ENCODE measurements at regions not wholly inside any gene's neighbourhood (a gene's known extent, or its start where the extent isn't known, plus 50 kb on each side); places are given as distances from the start of the nearest gene placed in this dataset.
A peak's percentile ranks its signal among the peaks of the same experiment; 100 is the strongest.

DNA sequence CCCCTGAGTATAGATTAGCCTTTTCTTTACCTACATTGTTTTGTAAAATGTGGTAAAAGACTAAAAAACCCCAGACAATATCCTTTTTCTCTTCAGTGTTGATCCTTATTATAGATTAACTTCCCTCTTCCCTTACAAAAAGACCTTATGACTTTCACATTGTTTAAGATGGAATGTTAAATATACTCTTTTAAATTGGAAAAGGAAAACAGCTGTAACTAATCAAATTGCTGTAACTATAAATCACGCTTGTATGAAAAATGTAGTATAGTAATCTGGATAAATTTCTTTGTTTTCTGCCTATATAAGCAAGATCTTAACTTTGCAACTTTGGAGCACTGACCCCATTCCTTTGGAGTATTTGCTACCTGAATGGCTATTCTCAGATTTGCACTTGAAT, 383.1 kb downstream of the FAM170A start:
- ATAC-seq = no peak

DNA sequence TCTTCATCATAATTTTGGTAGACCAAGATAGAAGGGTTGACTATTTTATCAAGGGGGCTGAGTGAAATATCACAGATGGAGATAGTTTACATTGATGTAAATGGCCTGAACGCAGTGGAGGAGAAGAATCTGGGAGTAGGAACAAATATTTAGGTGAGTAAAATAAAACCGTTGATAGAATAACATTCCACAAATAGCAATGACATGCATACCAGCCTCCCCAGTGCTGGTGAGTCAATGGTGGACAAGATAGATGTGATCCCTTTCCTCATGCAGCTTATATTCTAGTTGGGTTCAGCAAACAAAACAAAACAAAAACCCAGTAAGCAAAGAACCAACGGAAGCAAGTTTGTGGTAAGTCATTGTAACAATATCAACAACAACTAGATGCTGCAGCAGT, 385.2 kb downstream of the FAM170A start:
- ATAC-seq = no peak

DNA sequence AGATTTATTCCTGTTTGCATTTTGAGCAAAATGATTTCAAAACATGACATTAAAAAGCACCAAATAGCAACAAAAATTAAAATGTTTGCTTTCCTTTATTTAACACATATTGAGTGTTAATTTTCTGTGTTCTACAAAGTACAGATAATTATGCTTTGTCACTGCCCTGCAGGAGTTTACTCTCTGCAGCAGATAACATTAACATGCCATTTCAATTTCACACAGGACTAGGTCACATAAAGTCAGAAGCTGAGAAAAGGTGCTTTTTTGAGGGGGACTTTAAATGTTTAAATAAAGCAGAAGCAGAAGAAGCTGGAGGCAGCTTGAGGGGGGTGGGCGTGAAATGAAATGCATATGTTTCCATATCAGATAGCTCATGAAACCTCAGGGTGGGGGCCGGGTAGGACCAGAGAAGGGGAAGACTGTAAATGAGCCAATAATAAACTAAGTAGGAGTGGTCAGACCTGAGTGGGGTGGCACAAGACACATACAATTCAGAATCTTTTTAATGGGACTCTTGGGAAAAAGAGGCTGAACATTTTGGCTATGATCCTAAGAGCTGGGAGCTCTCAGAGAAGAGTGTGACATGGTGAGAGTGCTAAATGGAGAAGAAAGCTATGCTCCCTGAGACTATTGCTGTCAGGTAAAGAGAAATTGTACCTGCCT, 387.5 kb downstream of the FAM170A start:
- no peak for ATAC-seq

DNA sequence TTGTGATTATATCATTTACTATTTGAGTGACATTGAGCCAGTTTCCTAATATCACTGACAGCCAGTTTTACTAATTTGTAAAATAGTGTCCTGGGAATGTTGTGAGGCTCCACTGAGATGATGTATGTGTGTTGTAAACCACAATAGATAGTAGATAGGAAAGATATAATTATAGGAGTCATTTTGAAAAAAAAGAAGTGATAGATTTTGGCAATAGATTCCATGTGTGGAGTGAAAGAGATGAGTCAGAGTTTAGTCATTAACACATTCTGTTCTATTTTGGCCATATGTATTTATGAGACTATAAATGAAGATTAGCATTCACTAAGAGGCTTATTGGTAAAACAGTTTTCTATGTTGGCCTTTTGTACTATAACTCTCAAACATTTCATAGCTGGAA, 388.2 kb downstream of the FAM170A start:
- no peak for ATAC-seq

DNA sequence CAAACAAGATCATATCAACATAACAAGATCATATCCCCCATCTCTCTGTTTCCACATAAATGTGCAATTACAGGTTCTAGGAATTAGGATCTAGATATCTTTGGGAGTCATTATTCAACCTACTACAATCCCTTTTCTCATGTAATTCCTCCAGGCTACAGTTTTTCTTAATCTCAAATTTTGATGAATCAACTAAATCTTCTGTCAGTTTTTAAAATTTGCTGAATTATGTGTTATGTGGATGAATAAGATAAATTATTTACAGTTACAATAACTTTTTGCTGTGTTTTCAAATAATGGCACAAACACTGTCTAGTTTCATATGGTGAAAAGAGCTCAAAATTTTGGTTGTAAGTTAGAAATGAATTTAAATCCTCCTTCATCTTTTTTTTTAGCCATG, 405.8 kb downstream of the FAM170A start:
- ATAC-seq = no peak

DNA sequence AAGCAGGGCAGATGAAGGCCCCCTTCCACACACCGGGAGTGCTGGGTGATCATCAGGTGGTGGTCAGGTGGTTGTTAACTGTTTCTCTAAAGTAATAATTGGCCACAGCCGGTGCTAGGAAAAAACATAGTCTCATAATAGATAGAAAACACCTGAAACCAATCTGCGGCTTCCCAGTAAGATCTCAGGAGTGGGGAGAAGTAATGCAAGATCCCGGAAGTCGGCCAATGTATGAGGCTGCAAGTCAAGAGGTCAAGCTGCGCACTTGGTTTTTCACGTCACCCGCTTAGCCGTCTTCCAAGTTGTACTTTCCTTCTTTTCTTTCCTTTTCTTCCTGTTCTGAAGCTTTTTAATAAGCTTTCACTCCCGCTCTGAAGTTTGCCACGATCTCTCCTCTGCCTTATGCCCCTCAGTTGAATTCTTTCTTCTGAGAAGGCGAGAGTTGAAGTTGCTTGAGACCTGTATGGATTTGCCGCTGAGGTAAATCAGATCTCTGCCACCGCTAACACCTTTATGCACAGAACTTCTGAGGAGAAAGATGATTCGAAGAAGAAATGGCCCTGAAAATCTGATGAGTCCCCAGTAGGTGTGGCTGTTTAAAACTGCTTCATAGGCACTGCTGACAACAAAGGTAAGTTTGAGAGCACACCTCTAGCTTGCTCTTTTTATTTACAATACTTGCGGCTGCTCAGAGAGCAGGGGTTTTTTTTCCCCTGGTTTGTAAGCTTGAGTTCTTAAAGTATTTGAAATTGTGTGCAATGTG, 406.6 kb downstream of the FAM170A start:
- ATAC-seq = no peak

DNA sequence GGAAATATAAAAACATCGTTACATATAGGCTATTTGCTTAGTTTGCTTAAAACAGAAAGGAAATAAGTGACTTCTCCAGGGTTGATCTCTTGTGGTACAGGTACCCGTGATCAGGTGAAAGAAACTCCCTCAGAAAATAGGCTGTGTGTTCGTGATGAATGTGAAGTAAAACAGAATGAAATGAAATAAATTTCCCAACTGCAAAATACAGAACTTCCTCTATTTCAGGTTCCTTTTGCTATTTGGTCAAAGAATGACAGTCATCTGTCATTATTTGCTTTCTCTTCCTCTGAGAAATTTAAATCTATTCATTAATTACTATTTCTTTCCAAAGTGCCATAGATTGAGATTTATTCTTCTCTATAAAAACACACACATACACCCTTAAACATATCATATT, 408.1 kb downstream of the FAM170A start:
- ATAC-seq = no peak

DNA sequence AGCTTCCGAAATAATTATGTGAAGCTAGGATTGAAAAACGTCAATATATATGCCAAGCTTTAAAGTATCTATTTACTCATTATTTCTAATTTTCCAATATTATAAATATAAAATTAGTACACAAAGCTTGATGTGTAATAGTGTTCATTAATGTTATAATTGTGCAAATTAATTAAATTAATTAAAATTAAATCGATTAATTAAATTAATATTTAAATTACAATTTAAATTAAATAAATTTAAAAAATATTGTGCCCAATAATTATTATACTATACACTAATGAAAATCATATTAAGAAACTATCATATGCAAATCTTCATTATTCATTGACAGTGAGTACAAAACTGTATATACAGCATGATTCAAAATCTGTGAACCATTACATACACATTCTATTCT, 409.8 kb downstream of the FAM170A start:
- ATAC-seq = no peak

DNA sequence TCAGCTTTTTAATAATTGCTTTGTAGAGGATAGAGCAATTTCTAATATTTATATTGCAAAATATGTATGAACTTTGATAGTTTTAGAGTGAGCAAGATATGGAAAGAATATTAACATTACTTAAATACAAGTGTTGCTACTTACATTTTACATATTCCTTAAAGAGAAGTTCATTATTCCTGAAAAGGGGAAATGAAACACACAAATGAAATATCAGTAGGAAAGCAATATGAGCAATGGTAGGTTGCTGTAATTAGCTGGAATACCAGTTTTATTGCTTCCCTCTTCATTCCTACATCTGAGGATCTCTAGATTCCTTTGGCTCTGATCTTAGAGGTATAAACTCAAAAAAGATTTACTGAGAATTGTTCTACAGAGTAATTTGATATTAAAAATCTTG, 414.1 kb downstream of the FAM170A start:
- ATAC-seq = no peak

DNA sequence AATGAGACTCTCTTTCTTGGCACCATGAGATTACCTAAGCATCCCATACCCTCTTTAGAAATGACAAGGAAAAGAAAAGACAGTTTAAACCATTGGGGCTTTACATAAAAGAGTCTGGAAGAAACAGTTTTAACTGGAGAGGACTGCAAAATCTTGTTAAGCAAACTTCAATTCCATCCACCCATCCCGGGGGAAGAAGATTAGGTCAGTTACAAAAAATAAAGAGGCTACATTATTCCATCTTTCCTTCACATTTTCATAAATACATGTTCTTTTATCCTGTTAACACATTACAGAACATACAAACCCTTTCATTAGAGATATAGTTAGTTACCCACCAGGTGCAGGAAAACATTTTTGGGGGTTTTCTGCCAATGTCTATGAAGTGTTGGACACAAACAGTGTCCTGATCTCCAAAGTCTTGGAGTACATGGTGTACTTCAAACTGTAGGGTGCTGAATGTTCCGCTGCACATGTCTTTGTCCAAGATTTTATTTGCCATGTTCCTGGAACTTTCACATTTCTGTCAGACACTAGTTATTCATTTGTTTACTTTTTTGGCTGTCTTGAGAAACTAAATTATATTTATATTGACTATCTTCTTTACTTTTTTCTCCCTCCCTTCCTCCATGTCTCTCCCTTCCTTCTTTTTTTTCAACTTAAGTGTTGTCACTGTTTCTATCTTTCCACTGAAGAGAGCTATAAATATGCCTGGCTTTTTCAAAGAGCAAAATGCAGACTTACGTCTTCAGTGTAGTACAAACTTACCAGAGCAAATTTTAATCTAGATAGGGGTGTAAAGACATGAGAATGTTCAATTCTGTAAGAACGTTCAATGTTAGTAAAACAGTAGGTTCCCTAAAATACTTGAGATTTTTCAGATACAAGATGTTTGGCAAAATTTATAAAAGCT, 410.9 kb upstream of the PRR16 start:
- no peak for ATAC-seq

DNA sequence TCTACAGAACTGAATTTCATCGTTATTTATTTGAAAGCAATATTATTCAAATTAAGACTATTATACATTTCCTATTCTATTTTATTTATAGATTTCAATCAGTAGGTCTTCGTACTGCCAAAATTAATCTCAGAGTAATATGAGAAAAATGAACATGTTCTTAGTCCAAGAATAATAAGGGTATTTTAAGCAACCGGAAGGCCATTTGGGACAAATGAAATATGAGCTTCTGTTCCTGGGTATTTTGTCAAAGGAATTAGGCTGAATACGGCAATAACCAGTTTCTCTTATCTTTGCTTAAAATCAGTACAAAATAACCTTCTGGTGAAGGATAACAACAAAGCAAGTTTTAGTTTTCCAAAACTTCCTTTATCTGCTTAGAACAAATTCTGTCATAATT, 410.3 kb upstream of the PRR16 start:
- ATAC-seq = no peak

DNA sequence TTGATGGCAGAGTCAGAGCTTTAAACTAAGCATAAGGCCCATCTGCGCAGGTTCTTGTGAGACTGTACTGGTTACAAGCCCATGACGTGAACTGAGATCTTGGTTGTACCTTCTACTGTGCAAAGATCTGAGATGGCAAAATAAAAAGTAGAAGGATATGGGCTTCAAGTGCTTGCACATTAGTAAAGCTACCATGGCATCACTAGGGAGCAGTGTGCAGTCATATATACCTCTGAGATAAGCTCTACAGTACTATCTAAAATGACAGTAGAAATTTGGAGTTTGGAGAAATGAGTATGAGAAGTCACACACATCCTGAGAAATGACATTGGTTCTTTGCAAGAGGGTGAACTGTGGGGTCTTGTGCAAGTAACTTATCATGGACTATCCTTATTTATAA, 408.2 kb upstream of the PRR16 start:
- no peak for ATAC-seq

DNA sequence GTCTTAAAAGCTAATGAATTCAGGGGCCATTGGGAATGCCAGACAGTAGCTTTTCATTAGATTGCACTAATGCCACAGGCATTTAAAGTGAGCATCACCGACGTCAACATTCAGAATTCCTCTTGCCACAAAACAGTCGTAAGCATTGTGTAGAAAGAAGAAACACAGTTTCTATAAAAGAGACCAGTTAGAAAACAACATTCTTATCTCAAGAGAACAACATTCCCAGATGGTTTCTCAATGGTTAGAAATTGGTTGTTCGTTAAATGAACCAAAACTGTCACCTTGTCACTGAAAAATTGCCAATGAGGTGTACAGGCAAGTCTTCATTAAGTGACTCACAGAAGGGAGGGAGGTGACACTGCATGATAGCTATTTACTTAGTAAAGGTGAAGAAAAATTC, 401.6 kb upstream of the PRR16 start:
- ATAC-seq = peak; percentile 59

DNA sequence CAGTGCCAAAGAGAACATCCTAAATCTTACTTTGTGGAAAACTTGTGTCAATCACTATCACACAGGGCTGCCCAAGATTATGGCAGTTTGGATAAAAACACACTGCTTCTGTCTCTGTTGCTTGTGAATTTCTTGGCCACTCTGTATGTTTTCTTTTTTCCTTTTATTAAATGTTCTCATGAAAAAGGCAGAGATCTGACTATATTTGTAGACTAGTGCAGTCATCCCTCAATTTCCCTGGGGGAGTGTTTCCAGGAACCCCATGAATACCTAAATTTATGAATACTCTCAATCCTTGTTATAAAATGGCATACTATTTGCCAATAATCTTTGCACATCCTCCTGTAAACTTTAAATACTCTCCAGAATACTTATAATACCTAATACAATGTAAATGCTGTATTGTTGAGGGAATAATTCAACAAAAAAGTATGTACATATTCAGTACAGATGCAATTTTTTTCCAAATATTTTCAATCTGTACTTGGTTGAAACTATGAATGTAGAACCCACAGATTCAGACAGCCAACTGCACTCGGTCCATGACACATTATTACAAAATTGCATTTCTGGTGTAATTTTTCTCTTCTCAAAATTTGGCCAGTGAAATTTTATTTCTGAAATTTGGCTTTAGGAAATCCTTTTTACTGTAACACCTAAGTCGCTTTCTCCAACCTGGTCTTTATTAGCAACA, 391.9 kb upstream of the PRR16 start:
- no peak for ATAC-seq

DNA sequence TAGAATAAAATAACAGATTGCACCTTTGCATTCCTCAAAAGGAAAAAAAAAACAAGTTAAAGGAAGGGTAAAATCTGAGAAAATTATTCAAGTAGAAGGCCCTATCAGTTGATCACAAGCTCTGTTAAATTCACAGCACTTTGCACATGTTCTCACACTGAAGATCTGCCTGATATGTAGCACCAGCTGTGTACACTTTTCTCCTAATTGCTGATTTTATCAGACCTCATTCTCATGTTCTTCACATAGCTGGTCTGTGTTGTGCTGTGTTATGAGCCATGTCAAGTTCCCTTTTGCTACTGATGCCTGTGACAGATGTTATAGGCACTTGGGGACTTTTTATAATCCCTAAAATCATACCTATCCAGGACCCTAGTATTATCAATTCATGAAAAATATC, 390.4 kb upstream of the PRR16 start:
- no peak for ATAC-seq

DNA sequence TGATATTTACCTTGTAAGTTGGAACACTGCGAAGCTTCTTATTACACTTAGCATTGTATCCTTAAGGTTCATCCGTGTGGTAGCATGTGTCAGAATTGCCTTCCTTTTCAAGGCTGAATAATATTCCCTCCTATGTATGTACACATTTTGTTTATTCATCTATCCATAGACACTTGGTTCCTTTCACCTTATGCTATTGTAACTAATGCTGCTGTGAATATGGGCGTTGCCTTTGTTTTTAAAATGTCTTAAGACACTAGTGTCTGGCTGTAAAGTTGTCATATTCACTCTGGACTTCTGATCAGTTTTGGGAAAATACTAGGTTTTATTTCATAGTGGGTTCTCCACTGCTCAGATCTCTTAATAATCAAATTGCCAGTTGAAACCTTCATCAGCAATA, 383.3 kb upstream of the PRR16 start:
- ATAC-seq = no peak

DNA sequence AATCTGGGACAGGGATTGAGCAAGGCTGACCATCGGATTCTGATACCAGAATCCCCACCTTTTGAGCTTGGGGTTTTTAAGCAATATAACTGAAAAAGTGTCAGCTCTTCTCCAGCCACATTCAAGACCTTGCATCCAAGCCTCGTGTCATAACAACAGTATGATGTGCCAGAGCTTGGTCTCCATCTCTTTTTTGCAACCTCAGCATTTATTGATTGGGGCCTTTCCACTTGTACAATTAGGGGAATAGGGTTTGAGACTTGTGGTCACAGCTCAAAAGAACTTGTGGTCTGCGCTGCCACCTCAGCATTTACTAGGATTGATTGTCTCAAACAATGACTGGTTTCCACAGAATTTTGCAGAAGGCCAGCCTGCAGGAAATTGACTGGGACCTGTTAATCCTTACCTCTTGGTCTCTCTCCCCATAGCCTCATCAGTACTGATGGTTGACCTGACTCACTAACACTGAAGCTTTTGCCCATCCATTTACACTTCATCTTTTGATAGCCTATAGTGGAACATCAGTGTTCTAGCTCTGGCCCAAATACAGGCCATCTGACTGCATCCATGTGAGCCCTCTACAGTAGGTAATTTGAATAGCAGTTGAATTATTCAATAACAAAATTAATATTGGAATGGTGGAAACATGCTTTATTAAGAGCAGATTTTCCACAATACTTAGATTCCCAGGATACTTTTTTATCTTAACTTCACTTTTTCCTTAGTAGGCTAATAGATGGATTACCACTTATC, 381.6 kb upstream of the PRR16 start:
- ATAC-seq = no peak

DNA sequence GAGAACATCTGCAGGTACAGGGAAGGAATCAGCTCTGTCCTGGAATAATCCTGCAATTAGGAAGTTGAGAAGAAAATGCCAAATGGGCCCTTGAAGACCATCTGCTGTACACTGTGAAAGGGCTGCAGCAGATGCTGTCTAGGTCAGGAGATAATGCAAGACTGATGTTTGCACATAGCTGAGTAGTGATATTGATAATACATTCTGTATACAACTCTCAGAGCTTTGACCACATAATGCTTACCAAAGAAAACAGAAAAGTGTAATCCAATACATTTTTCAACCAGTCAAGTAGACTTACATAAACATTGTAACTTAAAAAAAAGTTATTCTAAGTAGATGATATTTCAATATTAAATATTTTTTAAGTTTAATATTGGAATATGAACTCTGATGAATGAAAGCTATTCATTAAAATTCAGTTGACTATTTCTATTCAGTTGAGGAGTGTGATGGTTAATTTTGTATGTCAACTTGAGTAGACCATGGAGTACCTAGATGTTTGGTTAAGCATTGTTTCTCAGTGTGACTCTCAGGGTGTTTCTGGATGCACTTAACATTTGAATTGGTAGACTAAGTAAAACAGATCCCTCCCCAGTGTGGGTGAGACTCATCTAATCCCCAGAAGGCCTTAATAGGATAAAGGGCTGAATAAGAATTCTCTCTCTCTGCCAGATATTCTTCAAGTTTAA, 380.1 kb upstream of the PRR16 start:
- no peak for ATAC-seq

DNA sequence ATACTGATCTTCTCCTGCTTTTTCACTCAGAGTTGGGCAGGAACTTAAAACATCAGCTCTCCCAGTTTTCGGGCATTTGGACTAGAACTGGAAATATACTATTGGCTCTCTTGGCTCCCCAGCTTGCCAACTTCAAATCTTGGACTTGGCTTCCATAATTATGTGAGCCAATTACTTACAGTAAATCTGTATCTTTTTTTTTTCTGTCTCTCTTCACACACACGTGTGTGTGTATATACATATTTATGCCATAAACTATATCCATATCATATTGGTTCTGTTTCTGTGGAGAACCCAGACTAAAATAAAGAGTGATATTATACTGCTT, 379.6 kb upstream of the PRR16 start:
- no peak for ATAC-seq

DNA sequence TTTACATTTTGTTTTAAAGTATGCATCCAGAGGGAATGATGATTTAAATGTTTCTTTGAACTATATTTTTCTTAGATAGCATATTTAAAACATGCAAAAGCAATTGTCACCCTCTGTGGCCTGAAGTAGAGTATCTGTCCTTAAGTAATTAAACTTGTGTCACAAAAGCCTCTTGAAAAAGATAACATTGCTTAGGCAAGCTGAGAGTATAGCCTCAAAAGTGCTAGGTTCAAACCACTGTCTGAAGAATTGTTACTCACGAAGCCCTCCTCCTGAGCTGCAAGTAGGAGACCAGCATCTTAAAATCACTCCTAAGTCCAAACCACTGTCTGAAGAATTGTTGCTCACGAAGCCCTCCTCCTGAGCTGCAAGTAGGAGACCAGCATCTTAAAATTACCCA, 378.0 kb upstream of the PRR16 start:
- ATAC-seq = no peak

DNA sequence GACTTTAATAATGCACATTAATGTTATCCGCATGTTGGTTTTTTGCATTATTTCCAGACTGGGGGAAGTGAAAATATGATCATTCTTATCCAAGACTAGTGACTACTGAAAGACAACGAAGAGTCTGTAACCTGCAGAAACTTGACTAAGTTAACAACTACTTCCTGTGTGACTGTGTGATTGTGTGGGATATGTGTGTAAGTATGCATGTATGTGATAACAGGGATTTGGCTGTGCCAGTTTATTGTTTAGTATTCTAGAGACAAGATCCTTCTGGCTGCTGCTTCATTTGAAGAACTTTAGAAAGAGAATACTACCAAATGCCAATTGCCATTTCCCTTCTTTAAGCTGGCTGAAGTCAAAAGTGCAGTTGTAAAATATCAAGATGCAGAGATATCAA, 375.7 kb upstream of the PRR16 start:
- ATAC-seq = no peak

DNA sequence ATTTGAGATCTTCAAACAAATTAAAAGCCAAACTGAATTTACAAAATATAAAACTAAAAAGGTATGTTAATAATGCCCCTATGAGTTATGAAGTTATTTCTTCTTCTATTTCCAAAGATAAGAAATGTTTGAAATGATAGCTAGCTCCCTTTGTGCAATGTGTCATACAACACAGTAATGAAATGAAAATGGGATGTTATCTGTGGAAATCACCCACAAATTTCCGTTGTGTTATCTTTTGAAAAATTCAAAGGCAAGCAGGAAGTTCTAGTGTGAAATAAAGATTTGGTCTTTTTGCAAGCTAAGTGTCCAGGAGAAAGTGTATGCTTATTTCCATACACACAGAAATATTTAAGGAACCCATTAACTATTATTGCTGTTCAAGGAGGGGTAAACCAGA, 375.3 kb upstream of the PRR16 start:
- ATAC-seq = no peak

Measured in esophagus mucosa (tissue), 1 donor.